IPS-20b (cell line): ENCODE measurements at regions not wholly inside any gene's neighbourhood (a gene's known extent, or its start where the extent isn't known, plus 50 kb on each side); places are given as distances from the start of the nearest gene placed in this dataset.

Experiments
- H3K27ac ChIP-seq: one replicate; pipeline ENCODE4 v1.5.1; 2013; ENCODE audit warnings: low read length
- H3K27me3 ChIP-seq: 2 replicates; pipeline ENCODE4 v1.6.1; 2013; ENCODE audit warnings: mild to moderate bottlenecking, low read length, inconsistent platforms; ENCODE audit not compliant: insufficient read depth
- H3K36me3 ChIP-seq: 2 replicates; pipeline ENCODE4 v1.6.1; 2013; ENCODE audit warnings: low read depth, mild to moderate bottlenecking, inconsistent platforms, low read length, moderate library complexity; ENCODE audit not compliant: insufficient read depth
- H3K4me1 ChIP-seq: 2 replicates; pipeline ENCODE4 v1.6.1; 2013; ENCODE audit warnings: mild to moderate bottlenecking, control low read depth, inconsistent platforms, low read length, moderate library complexity; ENCODE audit not compliant: insufficient read depth
- H3K4me3 ChIP-seq: 2 replicates; pipeline ENCODE4 v1.5.1; 2013; ENCODE audit warnings: mild to moderate bottlenecking, low read length, inconsistent platforms
- H3K9ac ChIP-seq: 2 replicates; pipeline ENCODE4 v1.6.1; 2013; ENCODE audit warnings: low read depth, mild to moderate bottlenecking, inconsistent platforms, low read length, moderate library complexity
- H3K9me3 ChIP-seq: 2 replicates; pipeline ENCODE4 v1.6.1; 2013; ENCODE audit warnings: mild to moderate bottlenecking, low read depth, low read length, inconsistent platforms; ENCODE audit not compliant: insufficient read depth

DNA sequence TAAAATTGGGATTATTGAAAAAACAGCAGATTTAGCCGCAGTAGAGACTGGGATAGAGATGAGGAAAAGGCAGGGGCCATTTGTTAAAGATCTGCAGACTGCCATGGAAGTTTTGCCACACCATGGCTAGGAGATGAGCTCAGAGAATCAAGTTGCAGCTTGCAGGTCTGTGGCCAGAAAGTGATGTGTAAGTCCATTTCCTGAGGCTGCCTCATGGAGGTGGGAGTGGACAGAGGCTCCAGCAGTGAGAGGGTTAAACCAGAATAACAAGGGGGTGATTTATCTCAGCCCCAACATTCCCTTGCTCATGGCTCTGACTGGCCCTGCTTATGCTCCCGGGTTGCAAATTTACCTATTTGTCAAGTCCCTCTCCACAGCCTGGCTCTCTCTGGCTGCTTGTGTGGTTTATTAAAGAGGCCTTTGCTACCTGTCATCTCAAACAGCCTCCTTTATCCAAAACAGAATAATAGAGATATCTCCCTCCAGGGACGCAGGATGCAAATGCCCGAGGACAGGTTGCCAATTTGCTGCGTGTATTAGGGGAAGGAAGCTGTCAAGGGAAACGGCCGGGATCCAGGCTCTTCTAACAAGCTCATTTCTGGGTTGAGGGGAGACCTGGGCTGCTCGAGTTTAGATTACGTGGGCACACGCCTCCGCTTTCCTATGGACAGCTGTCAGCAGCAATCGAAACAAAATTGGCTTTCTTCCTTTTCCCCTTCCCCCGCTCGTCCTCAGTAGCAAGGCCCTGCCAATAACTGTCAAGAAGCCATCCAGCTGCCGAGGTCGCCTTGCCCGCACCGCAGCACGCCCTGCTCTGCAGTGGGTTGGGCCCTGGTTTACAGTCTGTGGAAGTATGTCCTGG, 72.8 kb upstream of the PITX1 start:
- Histone ChIP-seq H3K4me3 (no peak overlapping the region), H3K27ac (no peak overlapping the region), H3K9me3 (no peaks in the 10 kb centered on the region), H3K36me3 (no peaks in the 10 kb centered on the region), H3K27me3 (no peaks in the 10 kb centered on the region; the same call in 1 of the 2 replicates), H3K4me1 (no peaks in the 10 kb centered on the region), H3K9ac (no peak overlapping the region)

DNA sequence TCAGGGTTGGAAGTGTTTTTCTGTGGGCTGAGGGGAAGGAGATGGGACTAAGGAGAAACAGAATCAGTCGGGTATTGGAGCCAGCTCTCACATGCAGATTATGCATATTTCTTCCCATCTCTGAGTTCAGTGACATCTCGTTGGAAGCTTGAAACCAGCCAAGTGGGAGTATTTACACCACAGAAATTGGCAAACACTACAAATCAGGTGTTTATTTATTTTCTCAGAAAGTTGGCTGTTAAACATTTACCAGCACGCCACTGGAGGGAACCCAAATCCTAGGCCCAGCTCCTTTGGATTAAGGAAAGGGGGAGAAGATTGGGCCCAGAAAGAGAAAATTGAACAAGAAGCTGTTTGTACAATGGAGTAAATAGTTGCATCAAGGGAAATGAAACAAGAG, 72.1 kb upstream of the PITX1 start:
- Histone ChIP-seq H3K9me3 (no peaks in the 10 kb centered on the region), H3K9ac (no peak overlapping the region), H3K27me3 (no peaks in the 10 kb centered on the region; the same call in 1 of the 2 replicates), H3K4me3 (no peak overlapping the region), H3K4me1 (no peaks in the 10 kb centered on the region), H3K36me3 (no peaks in the 10 kb centered on the region), H3K27ac (no peak overlapping the region)

DNA sequence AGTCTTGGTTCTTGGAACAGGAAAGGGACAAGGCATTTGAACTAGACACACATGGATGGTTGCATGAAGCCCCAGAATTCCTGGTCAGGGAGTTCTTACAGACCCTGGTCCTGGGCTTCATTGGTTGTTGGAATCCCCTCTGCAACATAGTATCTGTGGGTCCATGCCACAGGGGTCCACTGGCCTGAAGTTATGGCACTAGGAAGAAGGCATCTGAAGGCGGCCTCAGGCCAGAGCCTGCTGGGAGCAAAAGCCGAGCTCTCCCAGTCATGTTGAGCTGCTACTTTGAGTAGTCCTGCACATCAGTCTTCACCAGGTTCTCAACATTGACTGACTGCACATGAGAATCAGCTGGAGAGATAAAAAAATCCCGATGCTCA, 71.1 kb upstream of the PITX1 start:
- Histone ChIP-seq H3K27ac (no peak overlapping the region), H3K4me1 (no peaks in the 10 kb centered on the region), H3K9ac (no peak overlapping the region), H3K4me3 (no peak overlapping the region), H3K36me3 (no peaks in the 10 kb centered on the region), H3K27me3 (no peaks in the 10 kb centered on the region; the same call in 1 of the 2 replicates), H3K9me3 (no peaks in the 10 kb centered on the region)

DNA sequence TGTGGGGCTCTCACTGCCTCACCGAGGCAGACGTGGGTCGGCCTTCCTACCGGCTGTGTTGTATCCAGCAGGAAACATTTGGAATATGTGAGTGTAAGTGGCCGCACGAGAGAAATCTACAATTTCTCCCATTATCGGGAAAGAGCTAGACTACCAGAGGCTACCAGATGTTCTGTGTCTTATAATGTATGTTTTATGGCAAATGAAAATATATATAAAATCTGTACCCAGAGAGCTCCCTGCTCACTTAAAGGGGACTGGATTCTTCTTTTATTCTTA, 69.5 kb upstream of the PITX1 start:
- Histone ChIP-seq H3K9ac (no peak overlapping the region), H3K4me1 (no peaks in the 10 kb centered on the region), H3K9me3 (no peaks in the 10 kb centered on the region), H3K36me3 (no peaks in the 10 kb centered on the region), H3K4me3 (no peak overlapping the region), H3K27ac (no peak overlapping the region), H3K27me3 (no peaks in the 10 kb centered on the region; the same call in 1 of the 2 replicates)

DNA sequence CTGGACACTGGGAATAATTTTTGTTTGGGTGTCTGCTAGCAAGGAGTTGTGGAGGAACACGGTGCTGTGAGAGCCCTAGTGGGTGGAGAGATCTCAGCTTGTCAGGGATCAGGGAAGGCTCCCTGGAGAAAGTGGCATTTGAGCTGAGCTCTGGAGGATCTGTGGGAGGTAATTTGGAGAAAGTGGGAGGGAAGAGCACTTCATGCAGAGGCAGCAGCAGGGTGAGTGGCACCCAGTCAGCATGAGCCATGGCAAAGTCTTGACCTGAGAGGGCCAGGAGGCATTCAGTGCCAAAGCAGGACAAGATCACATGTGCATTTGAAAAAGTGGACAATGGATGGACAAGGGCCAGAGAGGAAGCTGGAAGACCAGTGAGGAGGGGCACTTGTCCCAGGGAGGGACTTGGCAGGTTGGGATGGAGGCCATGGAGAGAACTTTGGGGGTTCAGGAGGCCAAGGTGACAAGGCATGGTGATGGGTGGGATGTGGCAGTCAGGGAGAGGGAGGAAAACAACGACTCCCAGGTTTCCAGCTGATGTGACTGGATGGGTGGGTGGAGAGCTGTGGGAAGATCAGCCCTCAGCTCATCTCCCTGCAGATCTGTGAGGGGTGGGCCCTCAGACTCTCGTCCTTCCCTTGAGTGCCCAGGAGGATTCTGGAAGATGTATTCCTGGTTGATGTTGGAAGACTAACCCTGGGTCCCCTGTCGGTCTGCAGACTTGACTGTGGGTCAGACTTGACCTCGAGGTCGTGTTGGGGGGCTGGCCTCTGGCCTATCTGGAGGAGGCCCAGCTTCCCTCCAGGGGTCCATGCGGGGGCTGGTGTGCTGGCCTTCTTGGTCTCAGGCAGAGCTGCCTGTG, 68.9 kb upstream of the PITX1 start:
- Histone ChIP-seq H3K4me3 (no peak overlapping the region), H3K4me1 (no peaks in the 10 kb centered on the region), H3K27me3 (no peaks in the 10 kb centered on the region; the same call in 1 of the 2 replicates), H3K9ac (no peak overlapping the region), H3K27ac (no peak overlapping the region), H3K36me3 (no peaks in the 10 kb centered on the region), H3K9me3 (no peaks in the 10 kb centered on the region)

DNA sequence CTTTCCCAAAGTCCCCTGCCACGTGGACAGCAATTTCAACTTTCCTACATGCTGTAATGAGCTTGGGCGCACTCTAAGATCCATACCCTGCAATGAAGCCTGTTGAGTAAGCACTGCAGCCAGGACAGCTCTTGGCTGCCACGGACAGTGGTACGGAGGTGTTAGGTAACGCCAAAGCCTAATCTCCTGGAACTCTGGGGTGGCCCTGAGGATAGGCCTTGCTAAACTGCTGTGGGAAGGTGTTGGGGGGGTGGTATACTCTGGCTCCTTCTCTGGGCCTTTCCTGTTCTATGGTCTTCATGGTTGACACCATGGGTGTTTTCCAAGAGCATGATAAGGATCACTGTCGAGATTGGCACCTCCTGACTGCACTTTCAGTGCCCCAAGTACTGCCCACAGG, 66.4 kb upstream of the PITX1 start:
- Histone ChIP-seq H3K36me3 (no peaks in the 10 kb centered on the region), H3K4me1 (no peaks in the 10 kb centered on the region), H3K9ac (no peak overlapping the region), H3K4me3 (no peak overlapping the region), H3K27me3 (no peaks in the 10 kb centered on the region; the same call in 1 of the 2 replicates), H3K9me3 (no peaks in the 10 kb centered on the region), H3K27ac (no peak overlapping the region)

DNA sequence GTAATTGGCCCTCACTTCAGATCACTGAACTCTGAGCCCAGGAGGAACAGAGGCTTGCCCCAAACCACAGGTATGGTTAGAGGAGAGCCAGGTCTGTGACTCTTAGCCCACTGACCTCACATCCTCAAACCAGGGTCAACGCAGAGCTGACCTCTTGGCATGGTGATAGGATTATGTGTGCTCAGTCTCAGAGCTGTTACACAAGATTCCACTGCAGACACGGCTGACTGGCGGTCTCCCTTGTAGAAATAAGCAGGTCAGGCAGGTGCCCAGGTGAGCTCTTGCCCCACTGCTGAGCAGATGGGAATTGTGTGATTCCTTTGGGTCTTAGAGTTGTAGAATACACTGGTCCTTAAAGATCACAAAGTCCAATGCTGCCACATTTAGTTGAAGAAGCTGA, 66.0 kb upstream of the PITX1 start:
- Histone ChIP-seq H3K27me3 (no peaks in the 10 kb centered on the region; the same call in 1 of the 2 replicates), H3K9me3 (no peaks in the 10 kb centered on the region), H3K9ac (no peak overlapping the region), H3K36me3 (no peaks in the 10 kb centered on the region), H3K4me1 (no peaks in the 10 kb centered on the region), H3K4me3 (no peak overlapping the region), H3K27ac (no peak overlapping the region)

DNA sequence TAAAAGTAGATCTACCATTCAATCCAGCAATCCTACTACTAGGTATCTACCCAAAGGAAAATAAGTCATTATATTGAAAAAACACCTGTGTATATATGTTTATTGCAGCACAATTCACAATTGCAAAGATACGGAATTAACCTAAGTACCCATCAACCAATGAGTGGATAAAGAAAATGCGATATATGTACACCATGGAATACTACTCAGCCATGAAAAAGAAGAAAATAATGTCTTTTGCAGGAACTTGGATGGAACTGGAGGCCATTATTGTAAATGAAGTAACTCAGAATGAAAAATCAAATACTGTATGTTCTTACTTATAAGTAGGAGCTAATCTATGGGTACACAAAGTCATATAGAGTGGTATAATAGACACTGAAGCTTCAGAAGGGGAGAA, 63.4 kb upstream of the PITX1 start:
- no peaks in the 10 kb centered on the region for H3K4me1 ChIP-seq
- no peak overlapping the region for H3K4me3 ChIP-seq
- H3K27ac ChIP-seq: no peak overlapping the region
- H3K27me3 ChIP-seq: no peaks in the 10 kb centered on the region; the same call in 1 of the 2 replicates
- no peaks in the 10 kb centered on the region for H3K36me3 ChIP-seq
- H3K9ac ChIP-seq: no peak overlapping the region
- H3K9me3 ChIP-seq: no peaks in the 10 kb centered on the region

DNA sequence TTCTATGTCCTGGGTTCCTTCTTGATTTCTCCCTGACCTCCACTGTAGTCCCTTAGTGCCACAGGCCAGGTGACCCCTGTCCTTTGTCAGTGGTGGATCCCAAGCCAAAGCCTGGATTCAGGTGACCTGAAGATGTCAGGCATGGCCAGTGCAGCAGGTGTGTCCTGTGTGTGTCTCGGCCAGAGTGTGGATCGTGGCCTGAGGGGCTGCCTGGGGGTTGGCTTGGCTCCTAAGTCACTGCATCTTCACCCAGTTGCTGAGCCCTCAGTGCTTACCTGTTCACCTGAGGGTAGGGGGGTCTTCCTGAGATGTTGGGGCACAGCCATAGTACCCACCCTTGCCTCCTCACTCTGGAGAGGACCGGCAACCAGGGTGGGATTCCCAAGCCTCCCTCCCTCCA, 61.8 kb upstream of the PITX1 start:
- H3K27ac ChIP-seq: no peak overlapping the region
- H3K36me3 ChIP-seq: no peaks in the 10 kb centered on the region
- no peak overlapping the region for H3K4me3 ChIP-seq
- H3K9me3 ChIP-seq: no peaks in the 10 kb centered on the region
- H3K27me3 ChIP-seq: no peaks in the 10 kb centered on the region; the same call in 1 of the 2 replicates
- no peak overlapping the region for H3K9ac ChIP-seq
- H3K4me1 ChIP-seq: no peaks in the 10 kb centered on the region

DNA sequence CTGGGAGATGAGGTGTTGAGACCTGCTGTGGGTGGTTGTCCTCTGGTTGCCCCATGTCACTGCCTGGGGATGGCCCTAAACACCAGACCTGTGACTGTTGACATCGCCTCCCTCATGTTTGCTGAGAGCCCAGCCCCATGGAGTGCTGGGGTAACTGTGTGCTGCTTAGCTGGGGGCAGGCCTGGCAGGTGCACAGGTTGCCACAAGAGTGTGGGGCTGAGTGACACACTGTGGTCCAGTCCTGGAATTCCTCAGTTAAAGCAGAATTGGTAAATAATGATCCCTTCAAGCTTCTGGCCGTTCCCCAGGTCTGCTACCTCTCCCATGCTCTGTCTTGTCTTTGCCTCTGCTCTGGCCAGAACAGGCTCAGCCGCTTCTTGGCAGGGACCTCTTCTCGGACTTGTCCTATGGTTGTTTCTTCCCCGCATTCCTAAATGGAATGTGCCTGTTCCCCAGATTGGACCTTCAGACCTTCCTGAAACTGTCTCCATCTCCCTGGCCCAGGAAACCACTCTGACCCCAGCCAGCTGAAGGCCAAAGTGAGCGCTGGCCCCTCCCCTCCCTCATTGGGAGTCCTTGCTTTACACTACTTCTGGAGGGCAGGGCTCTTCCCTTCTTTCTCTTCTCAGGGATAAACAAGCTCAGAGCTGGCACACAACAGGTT, 61.2 kb upstream of the PITX1 start:
- no peaks in the 10 kb centered on the region for H3K9me3 ChIP-seq
- no peak overlapping the region for H3K9ac ChIP-seq
- H3K27ac ChIP-seq: no peak overlapping the region
- no peaks in the 10 kb centered on the region for H3K4me1 ChIP-seq
- no peaks in the 10 kb centered on the region; the same call in 1 of the 2 replicates for H3K27me3 ChIP-seq
- H3K36me3 ChIP-seq: no peaks in the 10 kb centered on the region
- H3K4me3 ChIP-seq: no peak overlapping the region

DNA sequence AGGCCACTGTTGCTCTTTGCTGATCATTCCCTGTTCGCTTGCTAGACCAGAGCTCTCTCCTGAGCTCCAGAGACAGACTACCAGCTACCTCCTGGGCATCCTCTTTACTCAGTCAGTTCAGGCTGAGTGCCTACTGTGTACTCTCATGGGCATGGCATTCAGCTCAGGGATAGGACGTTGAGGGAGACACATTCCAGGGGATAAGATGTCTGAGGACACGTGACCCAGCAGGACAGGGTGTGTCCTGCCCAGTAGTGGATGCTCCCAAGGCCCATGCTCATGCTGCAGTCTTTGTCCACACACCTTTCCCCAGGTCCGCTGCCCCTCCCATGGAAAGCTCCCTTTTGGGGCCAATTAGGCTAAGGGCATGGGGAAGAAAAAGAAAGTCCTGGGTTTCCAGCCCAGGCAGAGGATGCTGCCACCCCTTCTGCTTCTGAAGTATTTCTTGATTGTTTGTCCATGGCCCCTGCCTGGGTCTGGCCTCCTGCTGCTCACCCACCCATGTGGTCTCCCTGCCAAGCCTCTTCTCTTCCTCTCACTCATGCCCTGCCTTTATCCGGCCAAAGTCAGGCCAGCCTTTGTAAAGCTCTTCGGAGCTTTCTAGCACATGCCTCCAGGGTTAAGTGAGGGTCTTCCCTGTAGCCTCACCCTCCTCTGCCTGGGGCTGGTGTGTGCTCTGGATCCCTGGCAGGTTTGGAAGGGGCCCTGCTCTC, 60.5 kb upstream of the PITX1 start:
- no peaks in the 10 kb centered on the region for H3K36me3 ChIP-seq
- H3K9ac ChIP-seq: no peak overlapping the region
- H3K27me3 ChIP-seq: no peaks in the 10 kb centered on the region; the same call in 1 of the 2 replicates
- no peaks in the 10 kb centered on the region for H3K9me3 ChIP-seq
- no peak overlapping the region for H3K4me3 ChIP-seq
- no peaks in the 10 kb centered on the region for H3K4me1 ChIP-seq
- H3K27ac ChIP-seq: no peak overlapping the region
